CD4-positive, alpha-beta T cell (primary cell): ENCODE measurements at regions not wholly inside any gene's neighbourhood (a gene's known extent, or its start where the extent isn't known, plus 50 kb on each side); places are given as distances from the start of the nearest gene placed in this dataset.

Experiments used
- ATAC-seq: fragments of 200-7000 bp; cut with Tn5 transposase; one replicate; pipeline ENCODE4 v1.10.0; 2022; ENCODE audit warnings: mild to moderate bottlenecking; ENCODE audit not compliant: poor library complexity
- CTCF ChIA-PET: fragments of 350-600 bp; sonication (Branson Sonifier 250); formaldehyde crosslinking; loops from one replicate; lab custom pipeline; 2021; ENCODE audit warnings: antibody characterized with exemption, inconsistent platforms; lab: Charles Lee
- POLR2A ChIA-PET: fragments of 350-600 bp; sonication (Branson Sonifier 250); formaldehyde crosslinking; loops from one replicate; lab custom pipeline; 2021; ENCODE audit warnings: antibody characterized with exemption, inconsistent platforms; lab: Charles Lee
- DNase-seq, 14 experiments: peaks; one replicate each; pipeline ENCODE4 v3.0.0-alpha.2; 2013 to 2020; ENCODE audit warnings: mixed read lengths in 2 of 14
- H3K27ac ChIP-seq, 2 donors: one replicate each; pipeline versions ENCODE4 v1.5.1 to v1.7.0; 2013; ENCODE audit warnings: low read length in 2 of 2, low read depth in 1 of 2, mild to moderate bottlenecking in 1 of 2
- H3K27me3 ChIP-seq, 2 experiments: 1 replicate in 1 of 2; 2 replicates in 1 of 2; pipeline versions ENCODE4 v1.6.1 to v1.7.0; 2013; ENCODE audit warnings: low read length in 2 of 2, control low read depth in 1 of 2, mild to moderate bottlenecking in 1 of 2, moderate library complexity in 1 of 2; ENCODE audit not compliant: insufficient read depth in 2 of 2, control insufficient read depth in 1 of 2
- H3K36me3 ChIP-seq: one replicate; pipeline ENCODE4 v1.6.1; 2013; ENCODE audit warnings: low read length, control low read depth; ENCODE audit not compliant: insufficient read depth
- H3K4me1 ChIP-seq: one replicate; pipeline ENCODE4 v1.6.1; 2013; ENCODE audit warnings: low read length, control low read depth; ENCODE audit not compliant: insufficient read depth
- H3K4me3 ChIP-seq: one replicate; pipeline ENCODE4 v1.5.1; 2013; ENCODE audit warnings: mild to moderate bottlenecking, low read length, moderate library complexity
- H3K9me3 ChIP-seq, 2 experiments: 1 replicate in 1 of 2; 2 replicates in 1 of 2; pipeline versions ENCODE4 v1.6.1 to v1.7.0; 2013; ENCODE audit warnings: low read length in 2 of 2, mild to moderate bottlenecking in 2 of 2, control low read depth in 1 of 2, moderate library complexity in 1 of 2; ENCODE audit not compliant: control insufficient read depth in 1 of 2, insufficient read depth in 1 of 2
- H3K27ac Mint-ChIP-seq: one replicate; pipeline ENCODE4 v1.8.0; 2020; ENCODE audit warnings: mixed read lengths
- H3K27me3 Mint-ChIP-seq: one replicate; pipeline ENCODE4 v1.8.0; 2021; ENCODE audit warnings: mixed read lengths
- H3K36me3 Mint-ChIP-seq: one replicate; pipeline ENCODE4 v1.8.0; 2021; ENCODE audit warnings: low read depth, mixed read lengths
- H3K4me1 Mint-ChIP-seq: one replicate; pipeline ENCODE4 v1.8.0; 2021; ENCODE audit warnings: low read depth, mixed read lengths
- H3K4me3 Mint-ChIP-seq: one replicate; pipeline ENCODE4 v1.8.0; 2020; ENCODE audit warnings: mild to moderate bottlenecking, mixed read lengths
- H3K9me3 Mint-ChIP-seq: one replicate; pipeline ENCODE4 v1.8.0; 2020; ENCODE audit warnings: mixed read lengths
- intact Hi-C, 2 experiments: fragments of 100-400 bp; cut with DNase I in 1 of 2; cut with micrococcal nuclease in 1 of 2; formaldehyde crosslinking; loops; one replicate each; pipeline versions ENCODE4 v1.15.1 to v1.9.0; 2023 to 2025; cut with DNase I, micrococcal nuclease
- TF ChIP-seq, protein P1 (sequence below): fragments of 200-600 bp; IDR thresholded peaks from one replicate; pipeline ENCODE4 v1.8.0; 2022; ENCODE audit warnings: antibody characterized with exemption, mild to moderate bottlenecking

DNA sequence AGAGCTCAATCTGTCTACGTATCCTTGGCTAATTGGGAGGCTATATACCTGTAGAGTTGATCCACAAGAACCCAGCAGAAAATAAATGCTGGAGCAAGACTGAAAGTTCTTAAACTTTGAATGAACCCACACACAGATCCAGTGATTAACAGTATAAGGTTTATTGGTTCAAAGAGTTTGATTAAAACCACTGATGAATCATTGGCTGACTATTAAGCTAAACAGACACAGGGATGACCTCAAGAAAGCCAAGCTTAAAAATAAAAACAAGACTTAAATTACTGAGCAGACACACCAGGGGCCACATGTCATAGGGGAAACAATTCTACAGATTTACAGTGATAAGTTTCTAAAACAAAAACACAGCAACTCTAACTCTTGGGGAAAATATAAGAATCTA lies 163.6 kb downstream of the SPATA31D1 start:
- ChIA-PET CTCF (no interaction called here), POLR2A (no interaction called here)
- Histone ChIP-seq H3K4me1 (no peaks in the 10 kb centered on the region), H3K36me3 (no peaks in the 10 kb centered on the region), H3K4me3 (no peak overlapping the region), H3K27ac (no peak overlapping the region), H3K9me3 (no peaks in the 10 kb centered on the region), H3K27me3 (no peaks in the 10 kb centered on the region)
- H3K27ac Mint-ChIP-seq: no peak overlapping the region
- H3K9me3 Mint-ChIP-seq: no peaks in the 10 kb centered on the region
- no peaks in the 10 kb centered on the region for H3K36me3 Mint-ChIP-seq
- H3K27me3 Mint-ChIP-seq: no peaks in the 10 kb centered on the region
- DNase-seq (no peak), ATAC-seq (no peak)
- intact Hi-C loops: no loop called here
- H3K4me3 Mint-ChIP-seq: no peak overlapping the region
- H3K4me1 Mint-ChIP-seq: no peaks in the 10 kb centered on the region
- TF ChIP-seq, protein P1, sequence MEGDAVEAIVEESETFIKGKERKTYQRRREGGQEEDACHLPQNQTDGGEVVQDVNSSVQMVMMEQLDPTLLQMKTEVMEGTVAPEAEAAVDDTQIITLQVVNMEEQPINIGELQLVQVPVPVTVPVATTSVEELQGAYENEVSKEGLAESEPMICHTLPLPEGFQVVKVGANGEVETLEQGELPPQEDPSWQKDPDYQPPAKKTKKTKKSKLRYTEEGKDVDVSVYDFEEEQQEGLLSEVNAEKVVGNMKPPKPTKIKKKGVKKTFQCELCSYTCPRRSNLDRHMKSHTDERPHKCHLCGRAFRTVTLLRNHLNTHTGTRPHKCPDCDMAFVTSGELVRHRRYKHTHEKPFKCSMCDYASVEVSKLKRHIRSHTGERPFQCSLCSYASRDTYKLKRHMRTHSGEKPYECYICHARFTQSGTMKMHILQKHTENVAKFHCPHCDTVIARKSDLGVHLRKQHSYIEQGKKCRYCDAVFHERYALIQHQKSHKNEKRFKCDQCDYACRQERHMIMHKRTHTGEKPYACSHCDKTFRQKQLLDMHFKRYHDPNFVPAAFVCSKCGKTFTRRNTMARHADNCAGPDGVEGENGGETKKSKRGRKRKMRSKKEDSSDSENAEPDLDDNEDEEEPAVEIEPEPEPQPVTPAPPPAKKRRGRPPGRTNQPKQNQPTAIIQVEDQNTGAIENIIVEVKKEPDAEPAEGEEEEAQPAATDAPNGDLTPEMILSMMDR: no peak

DNA sequence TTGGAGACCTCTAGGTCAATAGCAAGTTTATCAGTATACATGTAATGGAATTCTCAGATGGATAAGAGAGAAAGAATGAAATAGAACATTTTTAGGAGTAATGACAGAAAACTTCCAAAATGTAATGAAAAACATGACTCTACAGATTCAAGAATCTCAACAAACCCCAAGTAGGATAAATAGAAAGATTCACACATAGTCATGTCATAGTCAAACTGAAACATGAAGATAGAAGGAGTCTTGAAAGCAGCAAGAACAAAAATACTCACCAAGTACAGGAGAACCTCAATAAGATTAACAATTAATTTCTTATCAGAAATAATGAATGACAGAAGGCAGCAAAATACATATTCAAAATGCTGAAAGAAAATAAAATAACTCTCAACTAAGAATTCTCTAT lies 164.5 kb downstream of the SPATA31D1 start:
- POLR2A ChIA-PET: no interaction called here
- no peak for ATAC-seq
- H3K4me3 Mint-ChIP-seq: no peak overlapping the region
- H3K27me3 Mint-ChIP-seq: no peaks in the 10 kb centered on the region
- no peak for DNase-seq
- H3K27ac ChIP-seq: no peak overlapping the region
- intact Hi-C loops: no loop called here
- no peaks in the 10 kb centered on the region for H3K36me3 ChIP-seq
- CTCF ChIA-PET: no interaction called here
- TF ChIP-seq, protein P1: no peak
- no peaks in the 10 kb centered on the region for H3K9me3 ChIP-seq
- H3K27me3 ChIP-seq: no peaks in the 10 kb centered on the region
- H3K27ac Mint-ChIP-seq: no peak overlapping the region
- no peaks in the 10 kb centered on the region for H3K4me1 Mint-ChIP-seq
- H3K4me3 ChIP-seq: no peak overlapping the region
- no peaks in the 10 kb centered on the region for H3K36me3 Mint-ChIP-seq
- H3K4me1 ChIP-seq: no peaks in the 10 kb centered on the region
- H3K9me3 Mint-ChIP-seq: no peaks in the 10 kb centered on the region

DNA sequence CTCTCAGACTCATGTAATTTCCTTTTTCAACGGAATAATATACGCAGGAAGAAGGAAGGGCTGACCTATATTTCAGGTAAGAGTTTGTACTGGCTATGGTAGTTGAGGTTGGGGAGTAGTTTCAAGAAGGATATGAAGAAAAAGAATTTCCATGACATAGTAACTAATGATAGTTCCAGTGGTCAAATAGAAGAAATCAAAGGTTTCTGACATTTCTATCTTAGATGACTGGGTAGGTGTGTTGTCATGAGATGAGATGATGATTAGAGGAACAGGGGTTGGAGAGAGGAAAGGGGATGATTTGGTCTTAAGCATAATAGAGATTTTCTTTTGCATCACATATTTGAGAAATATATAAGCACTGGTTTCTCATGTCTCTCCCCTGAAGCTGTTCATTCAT lies 166.0 kb downstream of the SPATA31D1 start:
- Histone ChIP-seq H3K4me3 (no peak overlapping the region), H3K27ac (no peak overlapping the region), H3K9me3 (no peaks in the 10 kb centered on the region), H3K36me3 (no peaks in the 10 kb centered on the region), H3K4me1 (no peaks in the 10 kb centered on the region), H3K27me3 (no peaks in the 10 kb centered on the region)
- CTCF ChIA-PET: no interaction called here
- intact Hi-C loops: no loop called here
- POLR2A ChIA-PET: no interaction called here
- no peaks in the 10 kb centered on the region for H3K27me3 Mint-ChIP-seq
- no peaks in the 10 kb centered on the region for H3K9me3 Mint-ChIP-seq
- H3K27ac Mint-ChIP-seq: no peak overlapping the region
- DNase-seq (no peak), ATAC-seq (no peak)
- no peak overlapping the region for H3K4me3 Mint-ChIP-seq
- TF ChIP-seq, protein P1: no peak
- no peaks in the 10 kb centered on the region for H3K4me1 Mint-ChIP-seq
- H3K36me3 Mint-ChIP-seq: no peaks in the 10 kb centered on the region
